Stimulated activated CD8-positive, alpha-beta memory T cell treated with anti-CD3 and anti-CD28 coated beads, Interleukin-2, amount 100 ng/mL, for 1 hour (primary cell): ENCODE measurements at regions not wholly inside any gene's neighbourhood (a gene's known extent, or its start where the extent isn't known, plus 50 kb on each side); places are given as distances from the start of the nearest gene placed in this dataset.
A peak's percentile ranks its signal among the peaks of the same experiment; 100 is the strongest.

ENCODE experiments used
- DNase-seq, 2 donors: peaks; one replicate each; pipeline ENCODE4 v3.0.0-alpha.2; 2020; ENCODE audit warnings: low read depth in 2 of 2

DNA sequence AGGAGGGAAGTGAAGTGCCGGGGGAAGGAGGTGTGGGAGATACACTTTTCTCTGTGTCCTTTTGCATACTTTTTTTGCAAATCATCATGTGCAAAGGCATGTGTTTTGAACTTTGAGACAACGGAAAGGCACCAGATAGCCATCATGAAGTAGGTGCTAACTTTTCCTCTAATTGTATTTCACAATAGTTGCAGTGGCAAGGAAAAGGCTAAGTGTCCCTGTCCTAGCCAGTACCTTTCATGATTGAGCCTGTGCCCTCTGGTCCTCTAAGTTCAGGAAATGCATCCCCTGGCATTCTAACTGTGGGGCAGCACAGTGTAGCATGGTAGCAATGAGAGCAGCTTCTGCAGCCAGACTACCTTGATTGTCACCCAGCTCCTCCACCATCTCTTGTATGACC is 186.2 kb downstream of the ADSS2 start:
- no peak for DNase-seq

DNA sequence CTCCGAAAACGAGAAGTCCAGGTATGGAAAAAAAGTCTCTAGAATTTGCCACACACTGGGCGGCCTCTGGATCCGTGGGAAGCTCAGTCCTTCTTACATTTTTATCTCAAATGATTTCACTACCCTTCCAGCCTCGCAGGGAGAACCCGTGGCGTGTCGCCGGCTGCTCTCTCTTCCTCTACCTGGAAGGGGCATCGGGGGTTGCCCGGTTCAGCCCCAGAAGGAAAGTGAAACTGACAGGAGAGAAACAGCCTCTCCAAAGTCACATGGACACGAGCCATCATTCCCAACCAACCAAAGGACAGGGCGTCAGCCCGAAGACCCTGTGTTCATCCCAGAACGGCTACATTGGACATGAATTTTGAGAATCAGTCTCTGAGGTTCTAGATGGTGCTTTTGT is 182.5 kb downstream of the ADSS2 start:
- no peak for DNase-seq

DNA sequence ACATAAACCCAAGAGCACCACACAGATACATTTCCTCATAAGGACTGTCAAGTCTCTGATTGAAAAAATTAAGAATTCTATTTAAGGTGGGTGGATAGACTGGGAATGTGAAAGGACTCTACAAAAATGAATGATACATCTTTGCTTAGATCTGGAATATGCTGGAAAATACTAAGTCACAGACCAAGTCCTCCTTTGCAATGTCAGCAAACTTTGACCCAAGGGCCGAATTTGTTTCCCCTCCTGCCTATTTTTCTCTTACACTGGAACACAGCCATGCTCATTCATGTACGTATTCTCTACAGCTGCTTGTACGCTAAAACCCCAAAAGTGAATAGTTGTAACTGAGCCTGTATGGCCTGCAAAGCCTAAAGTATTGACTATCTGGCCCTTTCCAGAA is 180.7 kb downstream of the ADSS2 start:
- DNase-seq = no peak

DNA sequence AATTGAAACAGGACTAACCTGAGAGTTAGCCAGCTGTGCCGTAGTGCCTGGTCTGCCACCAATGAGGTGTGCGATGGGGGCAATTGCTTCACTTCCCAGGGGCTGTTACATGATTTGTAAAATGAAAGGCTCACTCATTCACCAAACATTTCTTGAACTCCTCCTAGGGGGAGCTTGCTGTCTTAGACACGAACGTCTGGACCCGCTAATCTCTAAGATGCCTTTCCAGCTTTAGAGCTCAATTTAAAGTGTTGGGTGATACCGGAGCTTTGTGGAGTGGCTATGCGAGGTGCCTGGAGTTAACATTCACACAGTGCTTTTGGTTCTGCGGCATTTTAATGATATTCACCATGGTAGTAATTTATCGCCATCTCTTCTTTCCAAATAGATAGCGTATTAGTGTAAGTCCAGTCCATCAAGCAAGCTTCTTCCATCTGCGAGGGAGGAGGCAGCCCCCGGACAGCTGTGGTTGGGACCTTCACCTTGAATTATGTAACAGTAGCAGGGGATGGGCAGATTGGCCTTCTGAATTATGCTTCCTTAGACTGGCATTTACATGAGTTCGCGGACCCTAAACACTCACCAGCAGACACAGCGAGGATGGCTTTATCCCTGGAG is 179.9 kb downstream of the ADSS2 start:
- no peak for DNase-seq

DNA sequence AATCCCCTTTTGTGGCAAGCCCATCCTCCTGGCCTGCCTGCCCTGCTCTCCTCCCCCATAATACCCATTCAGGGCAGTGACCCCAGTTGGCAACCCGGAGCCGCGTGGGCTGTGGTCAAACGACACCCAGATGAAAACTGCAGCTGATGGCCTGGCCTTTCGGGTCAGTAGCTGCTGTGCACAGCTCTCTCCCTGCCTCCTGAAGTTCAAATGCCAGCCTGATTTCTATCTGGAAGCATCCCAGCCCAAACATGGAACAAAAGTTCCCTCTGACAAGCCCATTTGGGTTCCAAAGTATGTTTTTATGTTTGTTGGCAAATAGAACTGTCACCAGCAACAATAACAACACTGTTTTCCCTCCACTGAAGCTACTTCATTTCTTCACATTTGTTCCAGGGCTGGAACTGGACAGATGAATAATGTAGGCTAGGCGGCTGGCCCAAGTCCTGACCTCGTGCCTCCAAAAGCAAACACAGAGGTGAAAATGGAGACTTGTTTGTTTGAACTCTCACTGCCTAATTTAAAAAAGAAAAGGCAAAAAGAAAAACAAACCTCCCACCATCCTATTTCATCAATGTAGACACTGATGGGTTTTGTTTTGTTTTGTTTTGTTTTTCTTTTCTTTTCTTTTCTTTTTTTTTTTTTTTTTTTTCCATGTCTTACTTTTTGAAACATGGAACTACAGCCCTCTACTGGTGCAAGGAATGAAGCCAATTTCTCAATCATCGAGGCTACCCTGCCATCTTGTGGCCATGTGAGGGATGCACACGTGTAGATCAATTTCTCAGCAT is 179.0 kb downstream of the ADSS2 start:
- DNase-seq = peak; percentile 42 to 54

GRCh38 chr1:244273262-244273844 is 178.4 kb downstream of the ADSS2 start:
- DNase-seq = no peak

DNA sequence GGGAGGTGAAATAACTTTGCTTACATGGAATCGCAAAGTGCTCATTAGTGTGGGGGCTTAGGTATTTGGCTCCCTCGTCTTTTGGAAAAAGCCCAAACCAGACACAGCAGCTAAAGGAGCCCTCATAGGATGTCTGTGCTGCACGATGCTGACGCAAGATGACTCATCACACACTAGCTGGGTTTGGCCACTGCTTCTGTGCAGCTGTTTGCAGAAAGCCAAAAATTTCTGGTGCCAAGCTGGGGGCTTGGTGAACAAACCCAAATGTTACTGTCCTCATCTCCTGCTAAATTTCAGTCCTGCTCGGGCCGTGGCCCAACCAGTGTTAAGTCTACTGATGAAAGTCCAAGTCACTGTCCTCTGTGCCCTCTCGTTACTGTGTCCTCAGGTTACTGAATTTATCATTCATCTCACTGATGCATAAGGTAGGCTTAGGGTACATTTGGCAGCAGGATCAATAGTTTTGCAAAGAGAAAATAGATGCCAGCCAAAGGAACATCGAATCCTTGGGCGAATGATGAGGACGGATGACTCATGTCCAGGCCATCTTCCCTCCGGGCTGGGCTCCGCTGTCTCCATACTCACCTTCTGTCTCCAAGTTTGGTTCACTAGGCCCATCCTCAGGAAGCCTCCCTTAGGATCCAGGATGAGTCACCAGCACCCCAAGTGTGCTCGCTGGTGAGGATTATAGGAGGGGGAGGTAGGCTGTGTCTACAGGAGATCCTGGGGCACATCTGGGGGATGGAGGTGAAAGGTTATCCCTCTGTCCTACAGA is 177.7 kb downstream of the ADSS2 start:
- no peak for DNase-seq

DNA sequence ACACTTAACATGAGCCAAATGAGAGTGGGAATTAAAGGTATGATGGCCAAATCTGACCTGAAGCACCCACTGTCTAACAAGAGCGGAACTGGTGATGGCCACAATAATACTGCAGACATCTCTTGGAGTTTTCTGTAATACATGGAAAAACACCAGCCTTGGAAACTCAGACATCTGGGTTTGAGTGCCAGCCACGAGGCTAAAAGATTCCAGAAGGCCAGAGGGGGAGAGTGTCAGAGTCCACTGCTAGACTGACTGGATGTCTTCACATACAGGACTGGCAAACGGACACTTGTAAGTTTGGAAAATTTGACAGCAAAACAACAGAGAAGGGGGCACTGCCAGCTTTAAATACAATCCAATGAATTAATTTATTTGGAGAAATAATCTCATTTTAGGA is 175.1 kb downstream of the ADSS2 start:
- no peak for DNase-seq

DNA sequence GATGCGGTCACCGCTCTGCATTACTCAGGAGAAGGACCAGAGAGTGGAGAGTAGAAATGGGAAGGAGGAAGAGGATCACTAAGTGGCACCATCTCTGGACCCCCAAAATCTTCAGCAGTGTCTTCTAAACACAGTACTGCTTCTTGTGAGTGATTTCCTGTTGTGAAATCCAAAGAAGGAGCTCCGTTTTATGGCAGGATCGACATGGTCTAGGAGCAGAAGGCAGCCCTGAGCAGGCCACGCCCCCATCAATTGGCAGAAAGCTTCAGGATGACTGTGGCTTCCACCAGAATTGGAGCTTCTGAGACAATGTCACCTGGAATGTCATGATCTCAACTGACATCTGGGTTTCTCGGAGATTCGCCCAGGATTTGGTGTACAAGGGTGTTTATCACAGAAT is 171.5 kb downstream of the ADSS2 start:
- DNase-seq = no peak

- DNase-seq = no peak
Observed at GRCh38 chr1:244280859-244281258, 170.8 kb downstream of the ADSS2 start.

- DNase-seq = no peak
Observed at GRCh38 chr1:244283772-244284171, 167.9 kb downstream of the ADSS2 start.

- DNase-seq = no peak
Observed at GRCh38 chr1:244284641-244285156, 167.0 kb downstream of the ADSS2 start.

DNA sequence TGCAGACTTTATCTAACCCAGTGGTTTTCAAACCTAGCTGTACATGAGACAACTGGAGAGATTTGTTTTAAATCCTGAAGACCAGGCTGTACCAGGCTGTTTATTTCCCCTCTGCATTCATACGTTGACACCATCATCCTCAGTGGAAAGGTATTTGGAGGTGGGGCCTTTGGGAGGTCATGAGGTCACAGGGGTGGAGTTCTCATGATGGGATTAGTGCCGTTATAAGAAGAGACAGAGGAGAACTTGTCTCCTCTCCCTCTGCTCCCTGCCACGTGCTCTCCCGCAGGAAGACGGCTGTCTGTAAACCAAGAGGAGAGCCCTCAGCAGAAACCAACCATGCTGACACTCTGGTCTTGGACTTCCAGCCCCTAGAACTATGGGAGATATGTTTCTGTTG is 165.4 kb downstream of the ADSS2 start:
- no peak for DNase-seq

DNA sequence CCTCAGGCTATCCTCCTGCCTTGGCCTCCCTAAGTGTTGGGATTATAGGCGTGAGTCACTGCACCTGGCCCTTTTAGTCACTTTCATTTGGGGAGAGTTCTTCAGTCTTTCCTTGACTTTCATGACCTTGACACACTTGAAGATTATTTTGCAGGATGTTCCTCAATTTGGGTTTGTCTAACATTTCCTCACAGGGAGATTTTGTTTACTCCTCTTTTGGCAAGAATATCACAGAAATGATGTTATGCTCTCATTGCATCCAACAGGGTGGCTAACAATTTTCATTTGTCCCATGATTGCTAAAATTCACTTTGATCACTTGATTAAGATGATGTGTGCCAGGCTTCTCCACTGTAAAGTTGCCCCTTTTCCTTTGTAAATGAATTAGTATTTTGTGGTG is 164.0 kb downstream of the ADSS2 start:
- DNase-seq = no peak

- DNase-seq = no peak
Observed at GRCh38 chr1:244288663-244289062, 163.0 kb downstream of the ADSS2 start.

DNA sequence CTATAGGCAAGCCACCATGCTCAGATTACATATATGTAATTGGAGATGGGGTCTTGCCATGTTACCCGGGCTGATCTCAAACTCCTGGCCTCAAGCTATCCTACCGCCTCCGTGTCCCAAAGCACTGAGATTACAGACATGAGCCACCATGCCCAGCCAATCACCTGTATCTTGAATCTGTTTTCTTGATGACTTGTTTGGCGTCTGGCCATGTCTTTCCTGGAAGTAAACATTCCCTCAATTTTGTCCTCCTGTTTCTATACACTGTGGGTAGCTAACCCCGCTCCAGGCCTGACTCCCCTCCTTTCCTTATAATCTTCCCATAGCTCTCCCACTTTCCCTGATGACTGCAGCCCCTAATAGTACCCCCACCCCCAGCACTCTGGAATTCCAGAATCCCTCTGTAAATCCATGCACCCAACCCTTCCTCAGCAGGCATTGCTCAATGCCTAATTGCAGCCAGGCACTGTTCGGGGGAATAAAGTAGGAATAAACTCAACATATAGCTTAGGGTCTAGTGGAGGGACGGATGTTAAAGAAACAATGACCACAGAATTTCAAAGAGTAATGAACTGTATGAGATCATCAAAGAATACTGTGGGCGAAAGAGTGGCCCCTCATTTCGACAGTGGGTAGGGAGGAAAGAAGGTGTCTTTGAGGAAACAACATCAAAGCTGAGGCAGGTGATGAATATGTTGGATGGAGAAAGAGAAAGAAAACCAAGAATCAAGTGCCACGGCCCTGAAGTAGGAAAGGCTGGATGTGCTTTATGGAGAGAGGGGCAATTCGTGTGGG is 161.5 kb downstream of the ADSS2 start:
- DNase-seq = no peak

DNA sequence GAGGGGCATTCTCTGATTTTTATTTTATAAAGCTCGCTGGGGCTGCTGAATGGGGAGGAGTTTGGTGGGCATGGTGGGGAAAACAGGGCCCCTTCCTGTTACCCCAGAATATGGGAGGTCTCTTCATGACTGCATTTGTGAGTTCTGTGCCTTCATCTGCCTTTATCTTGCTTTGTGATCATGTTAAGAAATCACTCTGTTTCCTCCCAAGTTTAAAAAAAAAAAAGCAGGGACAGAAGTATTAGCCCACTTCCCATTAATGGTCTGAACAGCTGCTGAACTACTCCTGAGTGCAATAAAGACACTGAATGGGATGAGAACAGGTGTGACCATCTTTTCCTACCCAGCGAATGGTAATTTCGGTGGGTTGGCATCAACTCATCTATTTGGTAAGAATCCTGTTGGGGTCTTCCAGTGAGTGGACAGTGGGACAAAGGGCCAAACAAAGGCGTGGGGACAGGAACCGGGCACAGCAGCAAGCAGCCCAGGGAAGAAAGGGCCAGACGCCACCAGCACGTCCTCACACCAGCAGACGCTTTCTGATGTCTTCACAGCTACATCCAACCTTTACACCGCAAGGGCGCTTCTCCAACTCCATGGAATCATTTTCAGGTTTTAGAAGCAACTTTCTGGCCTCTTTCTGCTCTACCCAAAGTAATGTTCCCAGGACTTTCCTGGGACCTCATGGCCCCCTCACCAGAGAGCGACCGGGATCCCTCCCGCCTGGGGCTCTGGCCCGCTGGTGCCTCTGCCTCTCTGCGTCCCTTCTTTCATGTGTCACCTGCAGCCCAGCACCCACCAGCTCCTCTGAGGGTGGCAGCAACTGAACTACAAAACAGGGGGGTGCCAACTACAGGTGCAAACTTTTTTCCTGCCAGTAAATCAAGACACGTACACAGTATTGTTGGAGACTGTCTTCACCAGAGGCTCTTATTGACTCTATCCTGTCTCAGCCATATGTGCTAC is 160.2 kb downstream of the ADSS2 start:
- no peak for DNase-seq

DNA sequence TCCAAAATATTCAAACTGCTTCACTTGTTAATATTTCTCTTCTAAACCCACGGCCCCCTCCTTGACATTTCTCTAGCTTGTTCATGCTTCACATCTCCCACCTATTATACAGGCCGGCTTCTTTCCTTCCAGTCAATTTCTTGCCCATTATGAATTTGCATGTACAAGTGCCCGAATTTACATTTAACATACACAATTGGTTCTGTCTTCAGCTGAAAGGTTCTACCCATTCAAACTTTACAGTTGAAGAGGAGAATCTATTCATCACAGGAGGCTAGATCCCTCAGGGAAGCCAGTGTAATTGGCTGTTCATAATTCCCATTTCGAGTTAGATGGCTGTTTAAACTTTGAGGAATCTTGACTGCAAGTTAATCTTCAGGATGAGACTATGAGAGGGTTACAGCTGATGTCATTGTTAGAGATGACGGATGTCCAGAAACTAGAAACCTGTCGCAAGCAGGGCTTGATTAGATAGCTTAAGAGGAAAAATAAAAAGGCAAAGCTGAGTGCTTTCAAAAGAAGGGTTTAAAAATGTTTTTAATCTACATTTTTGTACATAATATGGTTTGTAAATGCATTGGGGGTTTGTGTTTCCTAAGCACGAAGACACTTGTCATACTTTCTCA is 157.0 kb downstream of the ADSS2 start:
- DNase-seq = no peak

- no peak for DNase-seq
Observed at GRCh38 chr1:244296003-244296402, 155.7 kb downstream of the ADSS2 start.

GRCh38 chr1:244296447-244296846 is 155.3 kb downstream of the ADSS2 start:
- no peak for DNase-seq
